Neural cell (in vitro differentiated cells): ENCODE measurements at regions not wholly inside any gene's neighbourhood (a gene's known extent, or its start where the extent isn't known, plus 50 kb on each side); places are given as distances from the start of the nearest gene placed in this dataset.

Source experiments
- H2AFZ ChIP-seq: fragments of 200-600, 300-800 bp; sonication (generic), shearing (Covaris generic); 2 replicates; pipeline ENCODE4 v1.6.0; 2014; ENCODE audit warnings: low read depth, mild to moderate bottlenecking, antibody characterized with exemption, low read length, moderate library complexity
- H3F3A ChIP-seq: fragments of 200-600 bp; shearing (Covaris generic); 2 replicates; pipeline ENCODE4 v1.6.1; 2016; ENCODE audit warnings: mild to moderate bottlenecking, moderate library complexity, mixed read lengths, antibody characterized with exemption, low read length; ENCODE audit not compliant: insufficient read depth, poor library complexity, severe bottlenecking
- H3K27ac ChIP-seq: fragments of 200-600, 300-800 bp; sonication (generic), shearing (Covaris generic); 2 replicates; pipeline ENCODE4 v1.5.1; 2014; ENCODE audit warnings: mild to moderate bottlenecking, low read length, moderate library complexity
- H3K27me3 ChIP-seq: fragments of 300-800, 200-600 bp; sonication (generic), shearing (Covaris generic); 2 replicates; pipeline ENCODE4 v1.6.0; 2014; ENCODE audit warnings: mild to moderate bottlenecking, low read depth, low read length, moderate library complexity; ENCODE audit not compliant: insufficient read depth
- H3K36me3 ChIP-seq: fragments of 300-800, 200-600 bp; sonication (generic), shearing (Covaris generic); 2 replicates; pipeline ENCODE4 v1.5.1; 2014; ENCODE audit warnings: mild to moderate bottlenecking, antibody characterized with exemption, low read length, moderate library complexity; ENCODE audit not compliant: insufficient read depth
- H3K4me2 ChIP-seq: fragments of 300-800, 200-600 bp; sonication (generic), shearing (Covaris generic); 2 replicates; pipeline ENCODE4 v1.6.0; 2014; ENCODE audit warnings: mild to moderate bottlenecking, low read length
- H3K4me3 ChIP-seq: fragments of 300-800, 200-600 bp; sonication (generic), shearing (Covaris generic); 2 replicates; pipeline ENCODE4 v1.5.1; 2014; ENCODE audit warnings: mild to moderate bottlenecking, low read length, moderate library complexity
- H3K79me2 ChIP-seq: fragments of 200-600 bp; shearing (Covaris generic); replicated peaks from 2 replicates; pipeline ENCODE4 v1.6.0; 2014; ENCODE audit warnings: mild to moderate bottlenecking, low read length, moderate library complexity; ENCODE audit not compliant: insufficient read depth
- H3K9ac ChIP-seq: fragments of 300-800, 200-600 bp; sonication (generic), shearing (Covaris generic); 2 replicates; pipeline ENCODE4 v1.6.1; 2016; ENCODE audit warnings: mild to moderate bottlenecking, low read length, mixed read lengths
- H3K9me2 ChIP-seq: fragments of 200-600 bp; shearing (Covaris generic); 2 replicates; pipeline ENCODE4 v1.6.1; 2016; ENCODE audit warnings: mild to moderate bottlenecking, low read length, mixed read lengths; ENCODE audit not compliant: insufficient read depth
- H3K9me3 ChIP-seq: fragments of 200-600, 300-800 bp; sonication (generic), shearing (Covaris generic); 2 replicates; pipeline ENCODE4 v1.6.1; 2016; ENCODE audit warnings: mild to moderate bottlenecking, mixed run types, low read length, moderate library complexity, mixed read lengths
- H4K20me1 ChIP-seq: fragments of 200-600 bp; shearing (Covaris generic); 2 replicates; pipeline ENCODE4 v1.6.1; 2016; ENCODE audit warnings: mild to moderate bottlenecking, mixed run types; ENCODE audit not compliant: insufficient read depth
- EP300 ChIP-seq: fragments of 450-650 bp; conservative IDR thresholded peaks from 2 replicates; pipeline ENCODE4 v1.6.1; 2014; ENCODE audit warnings: antibody characterized with exemption, mild to moderate bottlenecking, moderate library complexity; ENCODE audit not compliant: poor library complexity, severe bottlenecking
- EZH2 ChIP-seq: fragments of 200-600, 300-800 bp; shearing (Covaris generic), sonication (generic); IDR thresholded peaks from 2 replicates; pipeline ENCODE4 v1.6.1; 2014; ENCODE audit warnings: antibody characterized with exemption, low read length, borderline replicate concordance, mild to moderate bottlenecking; ENCODE audit not compliant: insufficient read depth, poor library complexity, severe bottlenecking
- MXI1 ChIP-seq: fragments of 450-650 bp; conservative IDR thresholded peaks from 2 replicates; pipeline ENCODE4 v1.6.1; 2014; ENCODE audit warnings: antibody characterized with exemption, mild to moderate bottlenecking; ENCODE audit not compliant: poor library complexity, severe bottlenecking
- POLR2AphosphoS5 ChIP-seq: IDR thresholded peaks from 2 replicates; pipeline ENCODE4 v1.6.1; 2012
- RAD21 ChIP-seq: fragments of 450-650 bp; conservative IDR thresholded peaks from 2 replicates; pipeline ENCODE4 v1.6.1; 2014; ENCODE audit warnings: antibody characterized with exemption, mild to moderate bottlenecking, moderate library complexity
- REST ChIP-seq: IDR thresholded peaks from 2 replicates; pipeline ENCODE4 v1.6.1; 2012; ENCODE audit warnings: borderline replicate concordance
- SMC3 ChIP-seq: fragments of 450-650 bp; conservative IDR thresholded peaks from 2 replicates; pipeline ENCODE4 v1.6.1; 2014; ENCODE audit warnings: antibody characterized with exemption, mild to moderate bottlenecking, moderate library complexity; ENCODE audit not compliant: poor library complexity
- TAF1 ChIP-seq: IDR thresholded peaks from 2 replicates; pipeline ENCODE4 v1.6.1; 2012; ENCODE audit warnings: low read depth
- TF ChIP-seq, protein P1 (sequence below): fragments of 450-650 bp; IDR thresholded peaks from 2 replicates; pipeline ENCODE4 v1.5.1; 2014; ENCODE audit warnings: antibody characterized with exemption, mild to moderate bottlenecking, moderate library complexity; ENCODE audit not compliant: poor library complexity, severe bottlenecking

DNA sequence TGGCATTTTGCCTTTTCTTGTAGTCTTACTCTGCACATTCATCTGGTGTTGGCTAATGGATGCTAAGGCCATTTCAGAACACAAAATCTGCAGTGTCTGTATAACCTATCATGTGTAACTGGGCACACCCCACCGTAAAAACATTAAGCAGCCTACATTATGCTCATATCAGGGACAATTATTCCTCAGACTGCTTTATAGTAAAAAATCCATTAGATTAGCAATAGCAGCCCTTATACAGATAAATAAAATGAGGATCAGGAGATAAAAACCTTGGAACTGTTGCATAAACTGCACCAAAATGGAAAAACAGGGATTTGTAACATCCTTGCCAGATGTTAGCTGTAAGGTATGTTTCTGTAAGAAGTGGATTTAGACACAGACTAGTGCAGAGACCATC lies 288.8 kb downstream of the HS3ST1 start:
- TF ChIP-seq MXI1 (no peak), SMC3 (no peak), EP300 (no peak), RAD21 (no peak)
- TF ChIP-seq, protein P1, sequence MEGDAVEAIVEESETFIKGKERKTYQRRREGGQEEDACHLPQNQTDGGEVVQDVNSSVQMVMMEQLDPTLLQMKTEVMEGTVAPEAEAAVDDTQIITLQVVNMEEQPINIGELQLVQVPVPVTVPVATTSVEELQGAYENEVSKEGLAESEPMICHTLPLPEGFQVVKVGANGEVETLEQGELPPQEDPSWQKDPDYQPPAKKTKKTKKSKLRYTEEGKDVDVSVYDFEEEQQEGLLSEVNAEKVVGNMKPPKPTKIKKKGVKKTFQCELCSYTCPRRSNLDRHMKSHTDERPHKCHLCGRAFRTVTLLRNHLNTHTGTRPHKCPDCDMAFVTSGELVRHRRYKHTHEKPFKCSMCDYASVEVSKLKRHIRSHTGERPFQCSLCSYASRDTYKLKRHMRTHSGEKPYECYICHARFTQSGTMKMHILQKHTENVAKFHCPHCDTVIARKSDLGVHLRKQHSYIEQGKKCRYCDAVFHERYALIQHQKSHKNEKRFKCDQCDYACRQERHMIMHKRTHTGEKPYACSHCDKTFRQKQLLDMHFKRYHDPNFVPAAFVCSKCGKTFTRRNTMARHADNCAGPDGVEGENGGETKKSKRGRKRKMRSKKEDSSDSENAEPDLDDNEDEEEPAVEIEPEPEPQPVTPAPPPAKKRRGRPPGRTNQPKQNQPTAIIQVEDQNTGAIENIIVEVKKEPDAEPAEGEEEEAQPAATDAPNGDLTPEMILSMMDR: no peak
- Histone ChIP-seq H3K4me2 (no peak overlapping the region), H3K27ac (no peak overlapping the region), H3K27me3 (no peaks in the 10 kb centered on the region), H3K9me2 (no peaks in the 10 kb centered on the region), H3F3A (no peaks in the 10 kb centered on the region), H3K36me3 (no peaks in the 10 kb centered on the region), H3K9me3 (no peaks in the 10 kb centered on the region), H3K9ac (no peak overlapping the region), H3K4me3 (no peak overlapping the region), H2AFZ (no peak overlapping the region), H3K79me2 (no peaks in the 10 kb centered on the region), H4K20me1 (no peaks in the 10 kb centered on the region)

DNA sequence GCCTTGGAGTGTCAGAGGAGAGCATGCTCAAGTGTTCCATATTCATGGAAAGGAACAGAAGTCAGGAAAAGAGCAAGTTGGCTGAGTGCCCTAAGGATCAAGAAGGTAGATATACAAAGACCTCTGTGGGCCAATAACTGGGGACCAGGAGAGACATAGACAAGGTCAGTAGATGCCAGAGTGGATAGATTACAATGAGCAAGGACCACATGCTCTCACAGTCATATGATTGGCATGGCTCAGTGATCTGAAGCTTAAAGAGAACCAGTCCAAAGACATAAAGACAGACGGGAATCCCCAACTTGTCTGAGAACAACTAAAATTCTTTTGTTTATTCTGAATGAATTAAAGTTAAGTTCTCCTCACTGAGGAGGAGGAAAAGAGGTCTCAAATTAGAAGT lies 289.7 kb downstream of the HS3ST1 start:
- Histone ChIP-seq H3K27ac (no peak overlapping the region), H3K36me3 (no peaks in the 10 kb centered on the region)

More for the DNA sequence above, 289.7 kb downstream of the HS3ST1 start:
- no peak overlapping the region for H3K4me2 ChIP-seq
- H3K9me3 ChIP-seq: no peaks in the 10 kb centered on the region
- H3F3A ChIP-seq: no peaks in the 10 kb centered on the region
- no peaks in the 10 kb centered on the region for H3K79me2 ChIP-seq
- H3K9me2 ChIP-seq: no peaks in the 10 kb centered on the region
- no peak overlapping the region for H3K9ac ChIP-seq
- TF ChIP-seq MXI1: no peak
- no peak for TF ChIP-seq EZH2
- TF ChIP-seq, protein P1: no peak
- no peak for TF ChIP-seq SMC3
- TF ChIP-seq RAD21: no peak
- TF ChIP-seq REST: no peak
- no peak for TF ChIP-seq EP300
- no peak for TF ChIP-seq POLR2AphosphoS5
- TF ChIP-seq TAF1: no peak
- no peak overlapping the region for H2AFZ ChIP-seq
- H3K27me3 ChIP-seq: no peaks in the 10 kb centered on the region
- no peaks in the 10 kb centered on the region for H4K20me1 ChIP-seq
- H3K4me3 ChIP-seq: no peak overlapping the region
